GM13977 (cell line): ENCODE measurements at regions not wholly inside any gene's neighbourhood (a gene's known extent, or its start where the extent isn't known, plus 50 kb on each side); places are given as distances from the start of the nearest gene placed in this dataset.

Experiments used
- DNase-seq: peaks from one replicate; pipeline ENCODE4 v3.0.0; 2012; ENCODE audit warnings: low spot score
- in situ Hi-C: fragments of 300-500 bp; cut with MboI; formaldehyde crosslinking; loops from one replicate; pipeline ENCODE4 v1.12.0; 2022; ENCODE audit warnings: low sequenced_read_pairs, low pct_unique_long_range_greater_than_20kb, mixed read lengths, inconsistent platforms; ENCODE audit not compliant: unreplicated experiment
- TF ChIP-seq, protein P1 (sequence below): IDR thresholded peaks from 2 replicates; pipeline ENCODE4 v1.5.1; 2012; ENCODE audit warnings: mild to moderate bottlenecking, control low read depth; ENCODE audit not compliant: insufficient read depth; ENCODE audit errors: extremely low read depth, missing control alignments

DNA sequence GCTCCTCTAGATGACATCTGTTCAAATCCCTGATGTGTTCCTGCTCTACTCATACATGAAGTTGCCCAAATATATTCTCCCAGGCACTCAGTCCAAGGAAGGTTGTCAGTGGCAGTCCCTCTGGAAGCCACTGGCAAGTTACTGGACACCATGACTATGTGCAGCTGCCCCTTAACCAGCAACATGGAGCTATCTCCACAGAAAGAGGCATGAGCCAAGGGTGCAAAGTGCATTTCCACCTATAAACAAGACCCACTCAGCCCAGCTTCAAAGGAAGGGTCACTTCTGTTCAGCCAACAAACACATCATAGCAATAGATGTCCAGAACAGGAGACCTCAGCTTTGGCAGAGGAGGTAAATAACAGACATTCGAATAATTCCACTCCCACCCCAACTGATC lies 217.6 kb upstream of the PMEPA1 start:
- DNase-seq: no peak
- in situ Hi-C loops: no loop called here

GRCh38 chr20:57922706-57923105 lies 212.9 kb upstream of the PMEPA1 start:
- in situ Hi-C loops: no loop called here
- DNase-seq: no peak
- TF ChIP-seq, protein P1, sequence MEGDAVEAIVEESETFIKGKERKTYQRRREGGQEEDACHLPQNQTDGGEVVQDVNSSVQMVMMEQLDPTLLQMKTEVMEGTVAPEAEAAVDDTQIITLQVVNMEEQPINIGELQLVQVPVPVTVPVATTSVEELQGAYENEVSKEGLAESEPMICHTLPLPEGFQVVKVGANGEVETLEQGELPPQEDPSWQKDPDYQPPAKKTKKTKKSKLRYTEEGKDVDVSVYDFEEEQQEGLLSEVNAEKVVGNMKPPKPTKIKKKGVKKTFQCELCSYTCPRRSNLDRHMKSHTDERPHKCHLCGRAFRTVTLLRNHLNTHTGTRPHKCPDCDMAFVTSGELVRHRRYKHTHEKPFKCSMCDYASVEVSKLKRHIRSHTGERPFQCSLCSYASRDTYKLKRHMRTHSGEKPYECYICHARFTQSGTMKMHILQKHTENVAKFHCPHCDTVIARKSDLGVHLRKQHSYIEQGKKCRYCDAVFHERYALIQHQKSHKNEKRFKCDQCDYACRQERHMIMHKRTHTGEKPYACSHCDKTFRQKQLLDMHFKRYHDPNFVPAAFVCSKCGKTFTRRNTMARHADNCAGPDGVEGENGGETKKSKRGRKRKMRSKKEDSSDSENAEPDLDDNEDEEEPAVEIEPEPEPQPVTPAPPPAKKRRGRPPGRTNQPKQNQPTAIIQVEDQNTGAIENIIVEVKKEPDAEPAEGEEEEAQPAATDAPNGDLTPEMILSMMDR: no peak

More for the DNA sequence above, 217.6 kb upstream of the PMEPA1 start:
- TF ChIP-seq, protein P1: no peak

DNA sequence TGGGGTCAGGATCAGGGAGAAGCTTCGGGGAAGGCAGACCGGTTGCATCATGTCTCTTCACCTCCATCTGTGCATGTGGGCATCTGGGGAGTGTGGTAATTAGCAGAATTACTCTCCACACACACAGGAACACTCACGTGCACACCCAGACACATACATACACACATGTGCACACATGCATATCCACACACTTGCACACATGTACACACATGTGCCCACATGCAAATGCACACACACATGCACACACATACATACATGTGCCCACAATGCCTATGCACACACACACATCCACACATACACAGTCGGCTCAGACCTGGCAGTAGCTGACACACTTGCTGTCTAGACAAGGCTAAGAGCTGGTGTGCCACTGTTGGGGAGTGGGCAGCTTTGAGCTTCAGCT lies 212.3 kb upstream of the PMEPA1 start:
- TF ChIP-seq, protein P1: no peak
- no peak for DNase-seq
- in situ Hi-C loops: no loop called here

- in situ Hi-C loops: no loop called here
- TF ChIP-seq, protein P1: no peak
- no peak for DNase-seq
Observed at GRCh38 chr20:57921676-57922075, 211.9 kb upstream of the PMEPA1 start.

DNA sequence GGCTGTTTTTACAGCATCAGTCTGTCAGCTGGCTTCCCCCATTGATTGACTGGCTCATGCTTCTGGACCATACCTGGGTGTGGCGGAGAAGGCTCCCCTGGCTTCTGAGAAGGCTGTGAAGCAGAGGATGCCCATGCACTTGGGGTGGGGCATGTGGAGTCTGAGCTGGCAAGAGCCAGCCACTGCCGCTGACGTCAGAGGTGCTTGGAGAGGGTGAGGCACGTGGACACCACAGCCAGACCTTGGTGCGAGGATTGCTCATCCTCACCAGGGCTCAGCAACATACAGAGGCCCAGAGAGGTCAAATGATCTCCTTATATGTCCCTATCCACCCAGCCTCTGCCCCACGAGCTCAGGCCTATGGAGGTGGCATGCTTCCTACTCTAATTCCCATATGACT lies 211.2 kb upstream of the PMEPA1 start:
- in situ Hi-C loops: no loop called here
- TF ChIP-seq, protein P1: no peak
- no peak for DNase-seq

DNA sequence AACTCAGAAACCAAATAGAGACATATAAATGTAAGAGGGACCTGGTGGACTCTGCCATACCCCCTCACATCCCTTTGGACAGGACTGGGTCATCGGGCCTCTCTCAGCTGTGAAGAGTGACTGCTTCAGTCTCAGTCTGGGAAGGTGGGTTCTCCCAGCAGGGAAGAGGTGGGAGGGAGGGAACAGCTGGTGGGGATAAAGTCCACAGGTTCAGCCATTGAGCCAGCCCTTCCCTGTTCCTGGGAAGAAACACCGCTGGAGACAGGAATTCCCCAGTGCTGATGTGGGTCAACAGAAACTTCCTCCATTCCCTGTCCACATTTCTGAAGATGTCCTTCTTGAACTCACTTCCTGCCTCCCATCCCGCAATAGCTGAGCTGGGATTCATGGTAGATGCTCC lies 209.2 kb upstream of the PMEPA1 start:
- TF ChIP-seq, protein P1: no peak
- in situ Hi-C loops: no loop called here
- no peak for DNase-seq

DNA sequence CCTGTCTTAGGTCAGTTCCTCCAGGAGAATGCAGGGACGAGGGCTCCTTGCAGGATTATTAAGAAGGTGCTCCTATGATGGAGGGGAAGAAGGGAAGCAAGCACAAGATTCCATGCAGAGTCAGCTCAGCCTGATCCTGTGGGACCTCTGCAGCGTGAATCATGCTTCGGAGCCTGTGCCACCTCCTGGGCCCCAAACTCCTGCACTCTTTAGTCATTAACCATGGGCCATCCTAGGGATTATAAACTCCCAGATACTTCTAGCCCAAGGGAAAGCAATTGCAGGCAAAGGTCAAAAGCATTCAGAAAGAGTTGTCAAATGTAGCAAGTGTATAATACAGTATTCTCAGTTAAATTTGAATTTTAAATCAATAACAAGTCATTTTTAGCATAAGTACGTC lies 208.7 kb upstream of the PMEPA1 start:
- in situ Hi-C loops: no loop called here
- TF ChIP-seq, protein P1: no peak
- DNase-seq: no peak
